ENCODE measurements at regions not wholly inside any gene's neighbourhood (a gene's known extent, or its start where the extent isn't known, plus 50 kb on each side); places are given as distances from the start of the nearest gene placed in this dataset.

GRCh38 chr2:226117510-226118065 lies 682.0 kb downstream of the IRS1 start:
- no peak overlapping the region for H3K27ac ChIP-seq (ENCODE audit: low read depth in 2 of 2, low read length in 2 of 2)
- H3K9me3 ChIP-seq (ENCODE audit: control insufficient read depth in 2 of 3, insufficient read depth in 1 of 3, low read length in 3 of 3): no peaks in the 10 kb centered on the region
- H3K4me1 ChIP-seq (ENCODE audit: control insufficient read depth in 2 of 3, insufficient read depth in 2 of 3, low read depth in 1 of 3, low read length in 3 of 3): no peaks in the 10 kb centered on the region
- no peak overlapping the region for H3K9ac ChIP-seq (ENCODE audit: low read length in 3 of 3)
- intact Hi-C loops (cut with DNase I): no loop called here
- DNase-seq (no peak), FAIRE-seq (no peak)
- no peaks in the 10 kb centered on the region for H3K27me3 ChIP-seq (ENCODE audit: control insufficient read depth, insufficient read depth, low read length)
- no peak overlapping the region for H3K4me3 ChIP-seq (ENCODE audit: low read length in 3 of 3)
- H3K36me3 ChIP-seq (ENCODE audit: control insufficient read depth in 2 of 3, insufficient read depth in 3 of 3, low read length in 3 of 3): no peaks in the 10 kb centered on the region
- no peak for TF ChIP-seq CTCF (IDR thresholded peaks at IDR 0.05; ENCODE audit: borderline replicate concordance, extremely low read depth, insufficient read depth)

- Histone ChIP-seq H3K4me1 (ENCODE audit: control insufficient read depth in 2 of 3, insufficient read depth in 2 of 3, low read depth in 1 of 3, low read length in 3 of 3) (no peaks in the 10 kb centered on the region), H3K9me3 (ENCODE audit: control insufficient read depth in 2 of 3, insufficient read depth in 1 of 3, low read length in 3 of 3) (no peaks in the 10 kb centered on the region)
- FAIRE-seq: no peak
These were observed 683.3 kb downstream of the IRS1 start for GRCh38 chr2:226116346-226116745.

GRCh38 chr2:226115832-226116200 lies 683.8 kb downstream of the IRS1 start:
- Histone ChIP-seq H3K36me3 (ENCODE audit: control insufficient read depth in 2 of 3, insufficient read depth in 3 of 3, low read length in 3 of 3) (no peaks in the 10 kb centered on the region), H3K27me3 (ENCODE audit: control insufficient read depth, insufficient read depth, low read length) (no peaks in the 10 kb centered on the region), H3K27ac (ENCODE audit: low read depth in 2 of 2, low read length in 2 of 2) (no peak overlapping the region), H3K9me3 (ENCODE audit: control insufficient read depth in 2 of 3, insufficient read depth in 1 of 3, low read length in 3 of 3) (no peaks in the 10 kb centered on the region), H3K4me1 (ENCODE audit: control insufficient read depth in 2 of 3, insufficient read depth in 2 of 3, low read depth in 1 of 3, low read length in 3 of 3) (no peaks in the 10 kb centered on the region), H3K4me3 (ENCODE audit: low read length in 3 of 3) (no peak overlapping the region), H3K9ac (ENCODE audit: low read length in 3 of 3) (no peak overlapping the region)
- FAIRE-seq (no peak), DNase-seq (no peak)
- intact Hi-C loops (cut with DNase I): no loop called here
- TF ChIP-seq CTCF (IDR thresholded peaks at IDR 0.05; ENCODE audit: borderline replicate concordance, extremely low read depth, insufficient read depth): no peak

More at GRCh38 chr2:226116346-226116745, 683.3 kb downstream of the IRS1 start:
- no peak for TF ChIP-seq CTCF (IDR thresholded peaks at IDR 0.05; ENCODE audit: borderline replicate concordance, extremely low read depth, insufficient read depth)
- Histone ChIP-seq H3K27ac (ENCODE audit: low read depth in 2 of 2, low read length in 2 of 2) (no peak overlapping the region), H3K36me3 (ENCODE audit: control insufficient read depth in 2 of 3, insufficient read depth in 3 of 3, low read length in 3 of 3) (no peaks in the 10 kb centered on the region), H3K9ac (ENCODE audit: low read length in 3 of 3) (no peak overlapping the region), H3K27me3 (ENCODE audit: control insufficient read depth, insufficient read depth, low read length) (no peaks in the 10 kb centered on the region), H3K4me3 (ENCODE audit: low read length in 3 of 3) (no peak overlapping the region)
- no peak for DNase-seq
- intact Hi-C loops (cut with DNase I): no loop called here
